Myocyte (in vitro differentiated cells): ENCODE measurements at regions not wholly inside any gene's neighbourhood (a gene's known extent, or its start where the extent isn't known, plus 50 kb on each side); places are given as distances from the start of the nearest gene placed in this dataset.
"Not testable (repeated sequence)": the region's sequence is repeated elsewhere in the genome, so short reads cannot be mapped to it uniquely, and the experiment has no call there.

ENCODE experiments used
- DNase-seq: peaks from one replicate; pipeline ENCODE4 v3.0.0-alpha.2; 2012; ENCODE audit warnings: low read depth

DNA sequence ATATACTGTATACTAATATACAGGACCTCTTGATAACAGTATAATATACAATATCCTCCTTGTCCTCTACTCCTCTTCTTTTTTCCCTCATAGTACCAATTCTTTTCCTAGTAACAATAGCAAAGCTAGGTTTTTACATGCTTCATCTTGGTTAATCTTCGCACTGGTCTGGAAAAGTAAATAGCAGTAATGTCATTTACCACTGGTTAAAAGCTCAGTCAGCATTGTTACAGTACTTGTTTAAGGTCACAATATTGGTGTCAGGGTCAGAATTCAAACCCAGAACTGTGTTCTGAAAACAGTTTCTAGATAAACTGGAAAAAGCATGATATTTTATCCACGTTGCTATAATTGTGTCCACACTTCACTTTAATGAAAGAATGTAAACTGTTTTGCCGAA is 692.4 kb upstream of the CDH6 start:
- no peak for DNase-seq

DNA sequence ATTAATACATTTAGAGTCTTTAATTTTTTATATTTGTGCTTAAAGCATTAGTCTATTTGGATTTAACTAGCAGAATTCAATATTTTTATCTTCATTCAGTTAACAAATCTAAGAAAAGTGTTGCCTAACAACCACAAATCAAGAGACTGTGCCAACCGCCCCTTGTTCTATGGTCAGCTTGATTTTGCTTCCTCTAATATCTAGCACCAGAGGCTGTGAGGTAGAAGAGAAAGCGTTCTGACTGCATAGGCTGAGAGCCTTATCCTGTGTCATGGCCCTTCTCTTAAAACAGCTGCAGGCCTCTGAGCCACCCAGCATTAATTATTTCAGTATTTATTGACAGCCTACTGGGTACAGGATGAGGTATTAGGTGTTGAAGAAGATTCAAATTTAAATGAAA is 693.0 kb upstream of the CDH6 start:
- DNase-seq = no peak

DNA sequence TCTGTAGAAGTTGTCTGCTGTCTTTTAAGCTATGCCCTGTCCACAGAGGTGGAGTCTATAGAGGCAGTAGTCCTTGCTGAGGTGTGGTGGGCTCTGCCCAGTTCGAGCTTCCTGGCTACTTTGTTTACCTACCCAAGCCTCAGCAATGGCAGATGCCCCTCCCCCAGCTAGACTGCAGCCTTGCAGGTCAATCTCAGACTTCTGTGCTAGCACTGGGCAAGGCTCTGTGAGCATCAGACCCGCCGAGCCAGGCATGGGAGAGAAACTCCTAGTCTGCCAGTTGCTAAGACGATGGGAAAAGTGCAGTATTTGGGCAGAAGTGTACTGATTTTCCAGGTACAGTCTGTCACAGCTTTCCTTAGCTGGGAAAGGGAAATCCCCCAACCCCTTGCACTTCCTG is 694.1 kb upstream of the CDH6 start:
- DNase-seq = no peak

DNA sequence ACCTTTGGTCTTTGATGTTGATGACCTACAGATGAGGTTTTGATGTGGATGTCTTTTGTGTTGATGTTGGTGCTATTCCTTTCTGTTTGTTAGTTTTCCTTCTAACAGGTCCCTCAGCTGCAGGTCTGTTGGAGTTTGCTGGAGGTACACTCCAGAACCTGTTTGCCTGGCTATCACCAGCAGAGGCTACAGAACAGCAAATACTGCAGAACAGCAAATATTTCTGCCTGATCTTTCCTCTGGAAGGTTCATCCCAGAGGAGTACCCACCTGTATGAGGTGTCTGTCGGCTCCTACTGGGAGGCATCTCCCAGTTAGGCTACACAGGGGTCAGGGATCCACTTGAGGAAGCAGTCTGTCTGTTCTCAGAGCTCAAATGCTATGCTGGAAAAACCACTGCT is 694.5 kb upstream of the CDH6 start:
- DNase-seq = no peak

DNA sequence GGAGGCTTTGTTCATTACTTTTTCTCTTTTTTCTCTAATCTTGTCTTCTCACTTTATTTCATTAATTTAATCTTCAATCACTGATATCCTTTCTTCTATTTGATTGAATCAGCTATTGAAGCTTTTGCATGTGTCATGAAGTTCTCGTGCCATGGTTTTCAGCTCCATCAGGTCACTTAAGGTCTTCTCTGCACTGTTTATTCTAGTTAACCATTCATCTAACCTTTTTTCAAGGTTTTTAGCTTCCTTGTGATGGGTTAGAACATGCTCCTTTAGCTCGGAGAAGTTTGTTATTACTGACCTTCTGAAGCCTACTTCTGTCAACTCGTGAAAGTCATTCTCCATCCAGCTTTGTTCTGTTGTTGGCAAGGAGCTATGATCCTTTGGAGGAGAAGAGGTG is 695.0 kb upstream of the CDH6 start:
- not testable (repeated sequence) for DNase-seq

DNA sequence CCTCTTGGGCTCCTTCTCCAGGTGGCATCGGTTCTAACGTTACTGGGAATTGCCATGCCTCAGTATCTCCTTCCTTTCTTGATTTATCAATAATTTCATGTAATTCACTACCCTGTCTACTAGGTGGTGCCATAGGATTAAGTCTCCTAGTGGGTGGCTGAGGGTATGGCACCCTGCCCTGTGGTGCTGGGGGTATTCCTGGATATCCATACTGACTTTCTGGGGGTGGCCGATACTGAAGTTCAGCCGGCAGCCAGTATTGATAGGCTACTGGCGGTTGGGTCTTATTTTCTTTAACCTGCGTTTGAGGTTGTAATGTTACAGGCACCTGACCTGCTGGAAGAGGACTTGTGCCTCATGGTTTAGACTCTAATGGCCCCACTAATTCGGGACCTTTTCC is 699.4 kb upstream of the CDH6 start:
- DNase-seq = not testable (repeated sequence)

DNA sequence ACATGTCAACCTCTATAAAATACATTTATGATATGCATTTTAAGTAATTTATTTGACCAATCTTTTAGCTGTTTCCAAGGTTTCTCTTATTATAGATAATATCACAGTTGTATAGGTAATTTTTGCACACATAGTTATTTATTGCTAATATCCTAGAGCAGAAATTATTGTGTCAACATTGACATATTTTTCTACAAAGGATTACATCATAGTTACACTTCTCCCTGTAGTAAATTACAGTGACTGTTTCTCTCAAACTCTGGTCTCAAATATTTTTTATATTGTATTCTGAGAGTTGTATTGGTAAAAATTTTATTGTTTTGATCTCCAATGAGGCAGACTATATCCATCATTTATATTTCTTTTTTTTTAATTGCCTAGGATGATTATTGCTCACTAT is 714.4 kb upstream of the CDH6 start:
- no peak for DNase-seq

DNA sequence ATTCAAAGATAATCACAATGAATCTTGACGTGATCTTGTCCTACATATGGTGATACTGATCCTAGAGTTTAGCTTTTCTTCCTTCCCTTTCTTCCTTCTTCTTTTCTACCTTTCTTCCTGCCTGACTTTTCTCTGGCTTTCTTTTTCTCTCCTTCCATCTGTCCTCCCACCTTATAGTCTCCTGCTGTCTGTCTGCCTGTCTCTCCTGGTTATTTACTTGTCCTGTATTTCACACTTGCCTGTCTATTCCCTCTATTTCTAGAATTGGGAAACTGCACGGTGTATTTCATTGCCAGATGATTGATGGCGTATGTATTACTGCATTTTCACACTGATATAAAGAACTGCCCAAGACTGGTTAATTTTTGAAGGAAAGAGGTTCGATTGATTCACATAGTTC is 718.1 kb upstream of the CDH6 start:
- DNase-seq = no peak

DNA sequence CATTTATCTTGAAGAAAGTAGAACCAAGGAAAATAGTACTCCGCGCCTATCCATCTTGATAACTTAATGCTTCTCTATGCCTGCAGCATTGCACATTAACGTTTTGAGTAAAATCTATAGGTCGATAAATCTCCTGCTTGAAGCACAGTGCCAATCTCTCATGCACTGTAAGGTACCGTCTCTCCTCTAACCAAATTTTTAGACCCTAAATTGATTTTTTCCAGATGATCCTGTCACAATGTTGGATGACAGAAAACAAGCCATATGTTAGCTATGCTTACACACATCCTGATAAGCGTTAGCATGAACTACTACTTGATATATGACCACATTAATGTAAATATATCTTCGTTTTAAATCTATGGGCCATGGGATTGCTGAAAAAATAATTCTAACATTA is 723.8 kb upstream of the CDH6 start:
- DNase-seq = no peak

DNA sequence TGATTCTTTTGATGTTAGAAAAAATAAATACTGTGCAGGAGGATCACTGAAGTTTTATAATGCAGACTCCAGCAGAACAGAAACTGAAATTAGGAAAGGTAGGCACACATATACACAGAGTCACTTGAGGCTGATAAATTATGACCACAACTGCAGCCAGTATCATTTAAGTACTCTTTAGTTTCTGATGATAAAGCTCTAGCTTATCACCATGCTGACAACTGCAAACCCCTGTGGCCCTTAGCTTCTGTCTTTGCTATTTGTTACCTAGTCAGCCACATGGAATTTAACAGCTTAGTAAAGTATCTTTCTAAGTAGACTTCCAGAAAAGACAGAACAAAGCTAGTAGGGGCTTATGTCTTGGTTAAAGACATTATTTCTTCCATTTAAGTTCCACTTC is 734.8 kb upstream of the CDH6 start:
- no peak for DNase-seq

DNA sequence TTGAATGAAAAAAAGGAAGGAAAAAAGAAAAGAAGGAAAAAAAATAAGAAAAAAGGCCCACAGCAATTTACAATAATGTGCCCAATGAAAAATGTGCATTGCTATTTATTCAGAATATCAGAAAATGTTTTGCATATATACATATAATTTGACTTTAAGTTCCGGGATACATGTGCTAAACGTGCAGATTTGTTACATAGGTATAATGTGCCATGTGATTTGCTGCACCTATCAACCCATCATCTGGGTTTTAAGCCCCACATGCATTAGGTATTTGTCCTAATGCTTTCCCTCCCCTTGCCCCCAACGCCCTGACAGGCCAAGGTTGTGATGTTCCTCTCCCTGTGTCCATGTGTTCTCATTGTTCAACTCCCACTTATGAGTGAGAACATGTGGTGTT is 738.0 kb upstream of the CDH6 start:
- not testable (repeated sequence) for DNase-seq

DNA sequence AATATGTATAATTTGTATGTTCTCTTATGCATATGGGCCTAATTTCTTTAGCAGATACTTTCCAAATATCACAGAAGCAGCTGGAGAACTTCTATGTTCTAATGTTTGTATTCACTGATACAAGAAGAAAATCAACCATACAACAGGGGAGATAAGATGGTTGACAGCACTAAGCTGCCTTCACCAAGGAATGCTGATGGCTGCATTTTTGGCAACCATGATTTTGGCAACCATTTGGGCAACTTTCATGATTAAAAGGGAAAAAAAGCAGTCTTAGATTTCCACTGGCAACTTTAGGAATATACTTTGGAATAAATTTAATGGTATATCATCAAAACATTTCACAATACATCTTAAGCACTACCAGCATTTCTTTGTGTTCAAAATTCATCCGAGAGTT is 740.3 kb upstream of the CDH6 start:
- DNase-seq = no peak

DNA sequence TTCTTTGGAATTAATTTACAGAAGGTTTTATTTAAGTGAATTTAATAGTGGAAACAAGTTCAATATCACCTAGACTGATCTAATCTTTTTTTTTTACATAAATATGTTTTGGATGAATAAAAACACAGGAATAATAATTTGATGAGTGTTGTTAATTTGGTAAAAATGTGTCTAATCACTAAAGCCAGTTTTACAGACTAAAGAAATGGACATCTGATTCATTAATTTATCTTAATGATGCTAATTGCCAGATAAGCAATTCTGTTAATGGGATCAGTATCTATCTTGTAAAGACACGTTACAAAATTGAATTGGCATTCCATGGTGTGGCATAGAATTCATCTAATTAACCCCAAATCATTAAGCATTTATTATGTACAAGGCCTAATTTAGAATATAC is 743.3 kb upstream of the CDH6 start:
- no peak for DNase-seq

DNA sequence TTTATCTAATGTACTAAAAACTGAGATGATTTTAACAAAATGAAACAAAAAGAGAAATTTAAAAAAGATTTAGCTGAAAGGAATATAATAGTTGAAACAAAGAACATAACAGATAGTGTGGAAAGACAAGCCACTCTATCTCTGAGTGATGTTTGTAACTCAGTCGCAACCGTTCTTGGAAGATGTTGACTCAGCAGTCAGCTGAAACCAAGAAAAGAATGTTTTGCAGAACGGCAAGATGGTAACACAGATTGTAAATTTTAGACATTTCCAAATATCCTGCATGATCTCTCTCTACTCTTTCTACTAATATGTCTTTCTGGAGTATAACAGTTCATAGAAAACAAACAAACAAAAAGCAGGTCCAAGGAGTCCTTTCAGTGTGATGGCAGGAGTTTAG is 746.1 kb upstream of the CDH6 start:
- no peak for DNase-seq

DNA sequence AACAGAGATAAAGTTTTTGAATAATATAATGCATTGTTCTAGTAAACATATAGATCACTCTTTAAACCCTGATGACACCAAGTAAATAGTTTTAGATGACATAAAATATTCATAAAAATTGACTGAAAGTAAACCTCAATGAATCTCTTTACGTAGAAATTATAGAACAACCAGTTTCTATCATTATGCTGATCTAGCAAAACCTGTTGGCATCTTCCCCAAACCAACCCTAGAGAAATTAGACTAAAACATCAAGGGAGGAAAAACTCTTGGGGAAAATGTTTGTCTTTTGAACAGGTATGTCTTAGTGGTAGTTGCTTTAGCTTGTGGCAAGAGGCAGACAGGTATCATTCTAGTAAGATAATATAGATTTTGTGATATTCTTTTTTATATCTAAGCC is 747.0 kb upstream of the CDH6 start:
- no peak for DNase-seq

DNA sequence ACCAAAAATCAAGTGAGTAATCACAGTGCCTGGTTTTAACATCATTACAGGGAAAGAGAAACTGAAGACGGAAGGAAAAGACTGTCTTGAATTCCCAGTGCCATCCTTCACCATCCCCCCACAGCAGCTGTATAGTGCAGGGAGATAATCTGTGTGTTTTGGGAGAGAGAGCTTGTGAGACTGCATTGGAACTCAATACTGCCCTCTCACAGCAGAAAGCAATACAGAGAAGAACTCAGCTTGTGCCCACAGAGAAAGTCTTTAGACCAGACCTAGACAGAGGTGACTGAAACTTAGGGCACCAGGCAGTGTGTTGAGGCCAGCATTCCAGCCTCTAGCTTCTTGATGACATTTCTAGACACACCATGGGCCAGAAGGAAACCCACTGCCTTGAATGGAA is 754.7 kb upstream of the CDH6 start:
- DNase-seq = no peak

DNA sequence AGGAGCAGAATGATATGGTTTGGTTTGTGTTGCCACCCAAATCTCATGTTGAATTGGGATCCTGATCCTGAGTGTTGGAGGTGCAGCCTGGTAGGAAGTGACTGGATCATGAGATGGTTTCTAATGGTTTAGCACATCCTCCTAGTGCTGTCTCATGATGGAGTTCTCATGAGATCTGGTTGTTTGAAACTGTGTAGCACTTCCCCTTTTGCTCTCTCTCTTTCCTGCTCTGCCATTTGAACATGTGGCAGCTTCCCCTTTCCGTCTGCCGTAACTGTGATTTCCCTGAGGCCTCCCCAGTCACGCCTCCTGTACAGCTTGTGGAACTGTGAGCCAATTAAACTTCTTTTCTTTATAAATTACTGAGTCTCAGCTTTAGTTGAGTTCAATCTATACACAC is 756.8 kb upstream of the CDH6 start:
- no peak for DNase-seq

DNA sequence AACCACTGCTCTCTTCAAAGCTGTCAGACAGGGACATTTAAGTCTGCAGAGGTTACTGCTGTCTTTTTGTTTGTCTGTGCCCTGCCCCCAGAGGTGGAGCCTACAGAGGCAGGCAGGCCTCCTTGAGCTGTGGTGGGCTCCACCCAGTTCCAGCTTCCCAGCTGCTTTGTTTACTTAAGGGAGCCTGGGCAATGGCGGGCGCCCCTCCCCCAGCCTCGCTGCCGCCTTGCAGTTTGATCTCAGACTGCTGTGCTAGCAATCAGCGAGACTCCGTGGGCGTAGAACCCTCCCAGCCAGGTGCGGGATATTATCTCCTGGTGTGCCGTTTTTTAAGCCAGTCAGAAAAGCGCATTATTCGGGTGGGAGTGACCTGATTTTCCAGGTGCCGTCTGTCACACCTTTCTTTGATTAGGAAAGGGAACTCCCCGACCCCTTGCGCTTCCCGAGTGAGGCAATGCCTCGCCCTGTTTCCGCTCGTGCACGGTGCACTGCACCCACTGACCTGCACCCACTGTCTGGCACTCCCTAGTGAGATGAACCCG is 764.5 kb upstream of the CDH6 start:
- DNase-seq = not testable (repeated sequence)

DNA sequence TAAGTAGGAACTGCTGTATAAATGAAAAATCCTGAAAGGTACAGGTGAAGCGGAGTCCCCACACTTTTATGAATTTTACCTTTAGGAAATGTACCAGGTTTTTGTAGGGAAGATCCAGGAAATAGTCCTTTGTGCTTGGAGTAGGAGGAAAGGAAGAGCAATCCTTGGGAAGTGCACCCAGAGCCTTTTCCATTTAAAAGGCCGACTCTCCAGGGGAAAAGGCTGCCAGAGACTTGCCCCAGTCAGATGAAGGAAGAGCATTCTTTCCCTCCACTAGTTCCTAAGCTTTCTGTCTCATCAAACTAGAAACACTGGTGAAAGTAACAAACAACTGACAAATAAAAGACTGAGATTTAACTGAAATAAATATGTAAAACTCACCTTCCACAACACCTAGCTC is 779.4 kb upstream of the CDH6 start:
- DNase-seq = no peak

DNA sequence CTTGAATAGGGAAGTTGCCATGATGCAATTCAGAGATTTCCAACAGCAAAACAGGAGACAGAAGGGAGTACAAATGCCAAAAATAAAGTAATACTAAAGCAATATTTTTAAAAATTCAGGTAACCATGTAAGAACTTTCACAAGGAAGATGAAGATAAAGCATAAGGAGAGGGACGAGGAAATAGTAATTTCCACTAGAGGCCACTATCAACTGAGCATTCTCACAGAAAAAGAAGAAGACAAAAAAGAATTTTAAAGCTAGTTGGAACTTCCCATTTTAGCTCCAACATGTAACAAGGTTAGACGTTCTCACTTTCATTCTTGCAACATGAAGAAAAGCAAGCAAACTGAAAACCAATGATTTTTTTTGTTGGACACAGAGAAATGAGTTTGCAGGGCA is 779.9 kb upstream of the CDH6 start:
- no peak for DNase-seq

DNA sequence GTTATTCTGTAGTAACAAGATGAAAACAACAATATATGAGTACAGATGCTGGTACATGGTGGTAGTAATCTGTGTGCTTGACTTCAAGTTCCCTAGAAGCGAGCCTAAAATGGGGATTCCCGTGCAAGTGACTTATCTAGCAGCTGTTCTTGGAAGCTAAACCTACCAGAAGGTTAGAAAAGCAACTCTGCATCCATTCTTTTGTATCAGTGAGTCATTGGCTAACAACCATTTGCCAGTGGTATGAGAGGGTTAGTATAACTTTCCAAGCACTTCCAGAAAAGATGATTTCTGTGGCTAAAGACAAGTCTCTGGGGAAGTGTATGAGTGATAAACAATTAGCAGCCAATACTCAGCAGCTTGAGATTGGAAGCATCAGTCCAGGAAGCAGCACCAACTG is 787.7 kb upstream of the CDH6 start:
- DNase-seq = no peak

DNA sequence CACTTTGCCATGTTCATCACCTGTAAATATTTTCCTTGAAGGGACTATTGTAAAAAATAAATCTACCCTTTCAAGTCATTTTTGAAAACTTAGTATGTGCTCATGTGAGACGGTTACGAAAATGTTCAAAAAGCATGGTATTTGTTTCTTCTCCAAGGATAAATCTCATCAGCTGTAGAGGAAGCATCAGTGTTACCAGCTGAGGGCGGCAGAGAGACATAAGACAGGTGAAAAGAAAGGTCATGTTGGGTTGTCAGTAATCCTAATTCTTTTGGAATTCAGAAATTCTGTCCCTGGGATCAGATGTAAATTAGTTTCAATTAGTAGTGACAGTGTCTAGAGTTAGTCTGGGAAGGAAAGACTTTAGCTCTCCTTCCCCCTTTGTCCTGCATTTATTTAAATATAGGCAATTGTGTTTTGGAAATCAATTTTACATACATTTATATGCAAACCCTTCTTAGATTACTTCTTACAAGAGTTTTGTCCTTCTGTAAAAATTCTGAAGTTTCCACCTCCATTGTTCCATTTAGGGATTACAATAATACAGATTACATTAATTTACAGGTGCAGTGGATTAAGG is 791.9 kb upstream of the CDH6 start:
- peak; percentile 0 for DNase-seq

DNA sequence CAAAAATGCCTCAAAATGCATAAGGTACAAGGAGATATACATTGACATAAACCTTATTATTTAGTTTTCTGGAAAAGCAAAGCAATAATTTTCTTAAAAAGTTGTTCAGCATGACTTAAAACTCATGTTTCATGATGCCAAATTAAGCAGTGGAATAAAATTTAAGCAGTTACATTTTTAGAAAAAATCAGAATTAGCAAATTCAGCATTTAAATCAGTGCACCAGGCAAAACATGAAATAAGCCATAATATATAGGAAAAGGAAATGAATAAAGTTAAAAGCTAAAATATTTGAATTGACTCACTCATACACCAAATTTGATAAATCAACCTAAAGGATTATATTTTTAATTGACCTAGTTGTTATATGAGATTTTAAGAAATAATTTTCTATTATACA is 795.1 kb upstream of the CDH6 start:
- no peak for DNase-seq

DNA sequence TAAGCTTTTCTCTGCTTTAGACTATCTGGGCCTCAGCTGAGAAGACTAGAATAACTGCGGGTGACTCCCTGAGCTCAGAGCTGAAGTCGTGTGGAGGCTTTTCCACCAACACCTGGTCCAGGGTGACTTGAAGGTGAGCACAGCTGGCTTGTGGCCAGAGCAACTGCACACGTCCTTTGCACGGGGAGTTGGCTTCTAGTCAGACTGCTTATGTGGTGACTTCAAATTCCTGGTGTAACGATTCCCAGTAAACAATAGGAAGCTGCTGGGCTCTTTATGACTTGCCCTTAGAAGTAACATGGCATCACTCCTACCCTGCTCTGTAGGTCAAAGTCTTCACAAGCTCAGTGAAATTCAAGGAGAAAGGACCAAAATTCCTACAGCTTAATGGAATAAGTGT is 800.6 kb upstream of the CDH6 start:
- DNase-seq = no peak
